HG03159 (cell line): ENCODE measurements at regions not wholly inside any gene's neighbourhood (a gene's known extent, or its start where the extent isn't known, plus 50 kb on each side); places are given as distances from the start of the nearest gene placed in this dataset.
"Not testable (repeated sequence)": the region's sequence is repeated elsewhere in the genome, so short reads cannot be mapped to it uniquely, and the experiment has no call there.

Experiments used
- ATAC-seq: cut with Tn5 transposase; IDR thresholded peaks from one replicate; pipeline ENCODE4 v1.9.1; 2021; ENCODE audit warnings: mild to moderate bottlenecking, moderate library complexity; ENCODE audit not compliant: unreplicated experiment

- no peak for ATAC-seq
Observed at GRCh38 chr5:83001796-83002381, 75.3 kb downstream of the TMEM167A start.

DNA sequence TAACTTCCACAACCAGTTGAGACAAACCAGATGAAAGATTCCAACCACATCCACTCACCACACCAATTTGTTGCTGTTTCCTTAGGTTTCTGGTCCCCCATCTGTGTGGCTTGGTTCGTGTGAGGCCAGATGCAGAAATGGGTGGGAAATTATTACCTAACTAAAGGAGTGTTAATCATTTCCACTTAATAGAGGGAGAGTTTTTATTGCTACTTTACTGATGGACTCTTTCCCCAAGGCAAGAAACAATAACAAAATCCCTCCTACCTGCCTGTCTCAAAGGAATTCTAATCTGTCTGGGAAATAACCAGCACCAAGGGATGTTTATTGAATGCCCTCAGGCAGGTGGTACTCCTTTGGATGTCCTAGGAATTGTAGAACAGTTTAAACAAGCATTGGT is 76.3 kb downstream of the TMEM167A start:
- ATAC-seq: no peak

- ATAC-seq: no peak
Observed at GRCh38 chr5:83000428-83000827, 76.8 kb downstream of the TMEM167A start.

DNA sequence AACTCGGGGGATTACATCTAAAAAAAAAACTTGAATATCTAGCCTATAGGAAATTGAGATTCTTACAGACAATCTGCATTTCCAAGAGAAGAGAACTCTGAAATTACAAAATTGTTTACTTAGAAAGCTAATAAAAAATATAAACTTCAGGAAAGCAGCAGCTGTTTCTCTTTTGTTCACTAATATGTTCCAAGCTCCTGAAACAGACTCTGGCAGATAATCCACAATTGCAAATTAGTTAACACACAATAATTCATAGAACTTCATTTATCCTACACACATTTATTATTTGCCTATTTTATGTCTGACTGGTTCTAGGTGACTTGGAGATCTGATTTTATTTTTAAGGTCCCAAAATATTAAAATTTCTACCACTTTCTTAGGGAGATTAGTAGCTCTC is 83.8 kb downstream of the TMEM167A start:
- no peak for ATAC-seq

DNA sequence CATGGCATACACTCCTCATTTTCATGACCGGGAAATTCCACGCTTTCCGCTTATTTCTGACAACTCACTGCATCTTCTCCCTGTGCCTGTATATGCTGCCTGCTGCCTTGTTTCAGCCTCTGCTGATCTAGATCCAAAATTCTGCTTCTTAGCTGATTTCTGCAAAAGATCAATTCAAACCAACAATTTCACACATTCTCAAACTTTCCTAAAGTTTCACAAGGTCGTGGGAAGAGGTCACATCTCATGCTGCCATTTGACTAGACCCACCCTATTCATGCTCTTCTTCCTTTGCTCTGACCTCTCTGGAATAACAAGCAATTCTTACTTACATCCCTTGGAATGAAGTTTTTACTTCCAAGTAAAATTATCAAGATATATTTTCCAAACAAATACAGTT is 84.5 kb downstream of the TMEM167A start:
- no peak for ATAC-seq

- ATAC-seq: no peak
Observed at GRCh38 chr5:82991678-82992323, 85.4 kb downstream of the TMEM167A start.

DNA sequence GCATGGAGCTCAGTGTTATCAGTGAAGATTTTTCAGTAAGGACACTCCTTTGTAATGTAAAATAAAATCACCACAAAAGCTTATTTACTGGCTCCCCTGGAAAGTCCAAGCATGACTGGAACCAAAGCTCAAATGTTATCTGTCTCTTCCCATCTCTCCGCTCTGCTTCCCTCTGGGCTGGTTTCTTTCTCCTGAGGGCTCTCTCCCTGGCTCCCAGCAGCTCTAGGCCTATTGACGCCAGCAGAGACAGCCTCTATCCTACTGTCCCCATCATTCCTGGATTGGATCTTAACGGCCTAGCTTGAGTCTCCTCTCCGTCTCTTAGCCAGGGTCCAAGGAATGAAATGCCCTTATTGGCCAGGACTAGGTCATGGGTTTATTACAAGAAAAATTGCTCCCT is 86.1 kb downstream of the TMEM167A start:
- ATAC-seq: no peak

DNA sequence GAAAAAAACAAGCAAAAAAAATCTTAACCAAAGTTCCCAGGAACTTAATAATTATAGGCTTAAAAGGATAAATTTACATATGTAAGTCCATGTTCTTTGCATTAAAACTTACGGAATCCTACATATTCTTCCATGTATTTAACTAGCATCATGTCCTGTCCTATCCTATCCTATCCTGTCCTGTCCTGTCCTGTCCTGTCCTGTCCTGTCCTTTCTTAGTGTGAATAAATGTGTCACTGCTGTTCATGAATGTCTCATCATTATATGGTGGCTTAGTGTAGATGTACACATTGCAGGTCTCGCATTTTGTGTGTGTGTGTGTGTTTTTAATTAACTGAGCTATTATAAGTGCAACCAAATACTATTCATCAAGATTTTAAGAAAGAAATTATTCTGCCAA is 90.0 kb downstream of the TMEM167A start:
- ATAC-seq: no peak

DNA sequence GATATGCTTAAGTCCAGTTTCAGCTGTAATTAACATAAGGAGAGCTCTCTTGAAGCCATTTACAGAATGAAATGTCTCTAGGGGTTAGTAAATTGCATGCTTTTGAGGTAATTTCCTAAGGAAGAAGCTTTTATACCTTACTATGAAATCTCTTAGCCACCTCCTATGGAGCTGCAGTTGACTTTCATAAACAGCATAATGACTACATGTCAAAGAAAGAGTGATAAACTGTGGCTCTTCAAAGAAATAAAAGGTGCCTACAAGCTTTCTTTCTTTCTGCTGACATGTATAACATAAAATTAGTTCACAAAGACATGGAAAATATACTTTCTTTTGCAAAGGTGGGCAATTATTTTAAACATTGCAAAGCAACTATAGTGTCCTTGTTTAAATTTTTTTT is 90.8 kb downstream of the TMEM167A start:
- no peak for ATAC-seq

GRCh38 chr5:82985763-82986162 is 91.4 kb downstream of the TMEM167A start:
- ATAC-seq: no peak

GRCh38 chr5:82984786-82985735 is 92.1 kb downstream of the TMEM167A start:
- no peak for ATAC-seq

GRCh38 chr5:82982846-82983245 is 94.3 kb downstream of the TMEM167A start:
- ATAC-seq: no peak

GRCh38 chr5:82976887-82977286 is 100.3 kb downstream of the TMEM167A start:
- not testable (repeated sequence) for ATAC-seq

DNA sequence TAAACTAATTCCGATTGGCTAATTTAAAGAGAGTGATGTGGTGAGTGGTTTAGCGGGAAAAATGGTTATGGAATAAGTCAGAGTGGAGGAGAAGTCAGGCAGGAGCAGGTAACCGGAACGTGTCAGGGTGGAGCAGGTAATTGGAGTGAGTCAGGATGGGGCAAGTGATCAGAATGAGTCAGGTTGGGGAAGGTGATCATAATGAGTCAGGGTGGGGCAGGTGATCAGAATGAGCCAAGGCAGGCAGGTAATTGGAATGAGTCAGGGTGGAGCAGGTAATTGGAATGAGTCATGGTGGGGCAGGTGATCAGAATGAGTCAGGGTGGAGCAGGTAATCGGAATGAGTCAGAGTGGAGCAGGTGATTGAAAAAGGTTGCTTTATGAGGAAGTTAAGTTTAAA is 101.4 kb downstream of the TMEM167A start:
- ATAC-seq: no peak

DNA sequence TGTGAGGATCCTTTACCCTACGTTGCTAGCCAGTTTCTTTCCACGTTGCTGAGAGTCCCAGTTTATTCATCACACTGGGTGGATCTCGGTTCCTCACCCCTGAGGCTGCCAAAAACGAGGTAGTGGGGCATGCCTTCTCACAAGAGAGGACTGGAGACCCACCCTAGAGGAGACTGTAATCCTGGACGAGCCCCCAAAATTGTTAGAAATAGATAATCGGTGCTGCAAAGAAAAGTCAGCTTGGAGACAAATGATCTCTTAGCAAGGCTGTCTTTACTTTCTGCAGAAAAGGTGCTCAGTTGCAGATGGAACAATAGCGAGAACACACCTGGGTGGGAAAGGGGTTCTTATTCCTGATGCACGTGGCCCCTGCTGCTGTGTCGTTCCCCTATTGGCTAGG is 101.8 kb downstream of the TMEM167A start:
- ATAC-seq: no peak

DNA sequence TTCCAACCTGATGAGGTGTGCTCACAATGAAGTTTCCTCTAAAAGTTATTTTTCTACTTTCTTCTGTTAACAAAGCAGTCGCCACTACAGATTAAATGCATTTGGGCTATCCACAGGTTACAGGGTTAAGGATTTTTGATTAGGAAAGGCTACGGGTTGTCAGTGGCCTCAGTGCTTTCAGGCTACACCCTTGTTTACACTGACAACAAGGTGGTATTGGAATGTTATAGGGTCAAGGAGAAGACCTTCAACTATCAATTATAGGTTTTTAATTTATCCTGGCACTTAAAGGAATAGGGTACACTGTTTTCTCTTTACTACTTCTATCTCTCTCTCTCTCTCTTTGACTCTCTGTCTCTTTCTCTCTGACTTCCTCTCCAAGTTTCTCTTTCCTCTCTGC is 102.8 kb downstream of the TMEM167A start:
- ATAC-seq: not testable (repeated sequence)

DNA sequence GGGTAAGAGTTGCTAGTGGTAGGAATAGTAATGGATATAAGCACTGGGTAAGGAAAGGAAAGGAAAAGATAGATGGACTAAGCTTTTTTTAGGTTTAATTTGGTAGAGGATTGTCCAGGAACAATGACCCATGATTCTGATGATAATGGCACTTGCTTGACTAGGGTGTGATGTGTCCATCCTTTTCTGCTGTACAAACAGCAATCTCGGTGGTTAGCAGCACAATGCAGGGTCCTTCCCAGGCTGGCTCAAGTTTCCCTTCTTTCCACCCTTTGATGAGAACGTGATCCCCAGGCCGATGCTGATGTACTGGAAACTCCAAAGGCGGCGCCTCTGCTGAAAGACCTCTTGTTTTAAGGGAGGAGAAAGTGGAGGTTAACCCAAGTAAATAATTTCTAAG is 105.3 kb downstream of the TMEM167A start:
- ATAC-seq: no peak

DNA sequence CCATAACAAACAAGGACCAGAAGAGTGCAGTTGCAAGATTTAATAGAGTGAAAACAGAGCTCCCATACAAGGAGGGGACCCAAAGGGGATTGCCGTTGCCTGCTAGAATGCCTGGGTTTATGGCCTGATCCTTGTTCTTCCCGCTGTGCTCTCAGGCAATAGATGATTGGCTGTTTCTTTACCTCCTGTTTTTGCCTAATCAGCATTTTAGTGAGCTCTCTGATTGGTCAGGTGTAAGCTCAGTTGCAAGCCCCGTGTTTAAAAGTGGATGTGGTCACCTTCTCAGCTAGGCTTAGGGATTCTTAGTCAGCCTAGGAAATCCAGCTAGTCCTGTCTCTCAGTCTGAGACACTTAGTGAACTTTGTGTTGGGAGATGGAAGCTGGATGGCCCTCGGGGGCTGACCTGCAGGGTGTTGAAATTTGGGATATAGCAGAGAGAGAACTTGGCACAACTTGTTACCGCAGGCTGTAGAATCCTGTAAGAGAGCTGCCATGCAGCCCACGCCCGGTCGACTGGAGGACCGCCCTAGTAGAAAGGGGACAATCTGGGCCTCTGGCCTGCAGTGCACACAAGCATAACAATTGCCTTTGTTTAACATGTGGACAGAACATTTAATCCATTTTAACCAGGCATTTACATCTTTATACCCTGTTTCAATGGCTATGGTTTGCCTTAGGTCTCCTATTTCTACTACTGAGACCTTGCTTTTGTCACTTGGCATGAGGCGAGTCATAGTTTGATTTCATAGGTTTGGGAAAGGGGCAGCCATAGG is 106.0 kb downstream of the TMEM167A start:
- ATAC-seq: not testable (repeated sequence)

- not testable (repeated sequence) for ATAC-seq
Observed at GRCh38 chr5:82969221-82969976, 107.8 kb downstream of the TMEM167A start.

GRCh38 chr5:82967072-82967471 is 110.1 kb downstream of the TMEM167A start:
- ATAC-seq: no peak
